ENCODE measurements at regions not wholly inside any gene's neighbourhood (a gene's known extent, or its start where the extent isn't known, plus 50 kb on each side); places are given as distances from the start of the nearest gene placed in this dataset.
"Not testable (repeated sequence)": the region's sequence is repeated elsewhere in the genome, so short reads cannot be mapped to it uniquely, and the experiment has no call there.

GRCh38 chr9:7636838-7637467 lies 162.6 kb downstream of the DMAC1 start:
- intact Hi-C loops (cut with DNase I), result no loop called here
- Histone ChIP-seq H3K27me3 (no peaks in the 10 kb centered on the region), H3K9me3 (no peaks in the 10 kb centered on the region), H3K4me3 (no peak overlapping the region), H3K27ac (no peak overlapping the region), H3K36me3 (no peaks in the 10 kb centered on the region), H3K4me1 (no peaks in the 10 kb centered on the region)
- no peak for DNase-seq
- ATAC-seq, result no peak
- TF ChIP-seq POLR2A (IDR thresholded peaks at IDR 0.05), result no peak
- TF ChIP-seq, protein P1, sequence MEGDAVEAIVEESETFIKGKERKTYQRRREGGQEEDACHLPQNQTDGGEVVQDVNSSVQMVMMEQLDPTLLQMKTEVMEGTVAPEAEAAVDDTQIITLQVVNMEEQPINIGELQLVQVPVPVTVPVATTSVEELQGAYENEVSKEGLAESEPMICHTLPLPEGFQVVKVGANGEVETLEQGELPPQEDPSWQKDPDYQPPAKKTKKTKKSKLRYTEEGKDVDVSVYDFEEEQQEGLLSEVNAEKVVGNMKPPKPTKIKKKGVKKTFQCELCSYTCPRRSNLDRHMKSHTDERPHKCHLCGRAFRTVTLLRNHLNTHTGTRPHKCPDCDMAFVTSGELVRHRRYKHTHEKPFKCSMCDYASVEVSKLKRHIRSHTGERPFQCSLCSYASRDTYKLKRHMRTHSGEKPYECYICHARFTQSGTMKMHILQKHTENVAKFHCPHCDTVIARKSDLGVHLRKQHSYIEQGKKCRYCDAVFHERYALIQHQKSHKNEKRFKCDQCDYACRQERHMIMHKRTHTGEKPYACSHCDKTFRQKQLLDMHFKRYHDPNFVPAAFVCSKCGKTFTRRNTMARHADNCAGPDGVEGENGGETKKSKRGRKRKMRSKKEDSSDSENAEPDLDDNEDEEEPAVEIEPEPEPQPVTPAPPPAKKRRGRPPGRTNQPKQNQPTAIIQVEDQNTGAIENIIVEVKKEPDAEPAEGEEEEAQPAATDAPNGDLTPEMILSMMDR (IDR thresholded peaks at IDR 0.05), result no peak
- WGBS (ENCODE audit: insufficient coverage, low coverage, low lambda C conversion rate, missing lambda C conversion rate), result 58% methylated on average over 3 of the region's 3 CpGs

GRCh38 chr9:7636309-7636708 lies 163.3 kb downstream of the DMAC1 start:
- no peak for ATAC-seq
- 63% methylated on average over 2 of the region's 2 CpGs for WGBS (ENCODE audit: insufficient coverage, low coverage, low lambda C conversion rate, missing lambda C conversion rate)
- no peaks in the 10 kb centered on the region for H3K27me3 ChIP-seq

DNA sequence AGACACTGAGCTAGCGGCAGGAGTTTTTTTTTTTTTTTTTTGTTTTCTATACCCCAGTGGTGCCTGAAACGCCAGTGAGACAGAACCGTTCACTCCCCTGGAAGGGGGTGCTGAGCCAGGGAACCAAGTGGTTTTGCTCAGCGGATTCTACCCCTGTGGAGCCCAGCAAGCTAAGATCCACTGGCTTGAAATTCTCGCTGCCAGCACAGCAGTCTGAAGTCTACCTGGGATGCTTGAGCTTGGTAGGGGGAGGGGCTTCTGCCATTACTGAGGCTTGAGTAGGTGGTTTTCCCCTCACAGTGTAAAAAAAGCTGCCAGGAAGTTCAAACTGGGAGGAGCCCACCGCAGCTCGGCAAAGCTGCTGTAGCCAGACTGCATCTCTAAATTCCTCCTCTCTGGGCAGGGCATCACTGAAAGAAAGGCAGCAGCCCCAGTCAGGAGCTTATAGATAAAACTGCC lies 173.0 kb downstream of the DMAC1 start:
- H3K4me3 ChIP-seq; intact Hi-C loops (cut with DNase I): not testable (repeated sequence)
- WGBS (ENCODE audit: insufficient coverage, low coverage, low lambda C conversion rate, missing lambda C conversion rate), result 10% methylated on average over 6 of the region's 7 CpGs

More at GRCh38 chr9:7636309-7636708, 163.3 kb downstream of the DMAC1 start:
- Histone ChIP-seq H3K4me3 (no peak overlapping the region), H3K9me3 (no peaks in the 10 kb centered on the region), H3K4me1 (no peaks in the 10 kb centered on the region), H3K36me3 (no peaks in the 10 kb centered on the region), H3K27ac (no peak overlapping the region)
- intact Hi-C loops (cut with DNase I), result no loop called here
- no peak for DNase-seq
- TF ChIP-seq POLR2A (IDR thresholded peaks at IDR 0.05), result no peak
- TF ChIP-seq, protein P1 (IDR thresholded peaks at IDR 0.05), result no peak

GRCh38 chr9:7622481-7622880 lies 177.1 kb downstream of the DMAC1 start:
- ATAC-seq (no peak), DNase-seq (no peak)
- Histone ChIP-seq H3K4me3 (no peak overlapping the region), H3K27ac (no peak overlapping the region), H3K4me1 (no peaks in the 10 kb centered on the region), H3K27me3 (no peaks in the 10 kb centered on the region), H3K36me3 (no peaks in the 10 kb centered on the region), H3K9me3 (no peaks in the 10 kb centered on the region)
- intact Hi-C loops (cut with DNase I), result no loop called here
- no peak for TF ChIP-seq POLR2A (IDR thresholded peaks at IDR 0.05)
- TF ChIP-seq, protein P1 (IDR thresholded peaks at IDR 0.05), result no peak
- 37% methylated on average over 2 of the region's 2 CpGs for WGBS (ENCODE audit: insufficient coverage, low coverage, low lambda C conversion rate, missing lambda C conversion rate)

More for the DNA sequence above, 173.0 kb downstream of the DMAC1 start:
- not testable (repeated sequence) for H3K9me3 ChIP-seq, DNase-seq, ATAC-seq, H3K4me1 ChIP-seq, H3K36me3 ChIP-seq, H3K27ac ChIP-seq, H3K27me3 ChIP-seq

- Histone ChIP-seq H3K27me3 (no peaks in the 10 kb centered on the region), H3K27ac (no peak overlapping the region), H3K36me3 (no peaks in the 10 kb centered on the region), H3K4me1 (no peaks in the 10 kb centered on the region), H3K9me3 (no peaks in the 10 kb centered on the region), H3K4me3 (no peak overlapping the region)
- intact Hi-C loops (cut with DNase I), result no loop called here
- TF ChIP-seq POLR2A (IDR thresholded peaks at IDR 0.05), result no peak
- TF ChIP-seq, protein P1 (IDR thresholded peaks at IDR 0.05), result no peak
- 70% methylated on average over 1 of the region's 1 CpG for WGBS (ENCODE audit: insufficient coverage, low coverage, low lambda C conversion rate, missing lambda C conversion rate)
- ATAC-seq, result no peak
- DNase-seq, result no peak
Measured at GRCh38 chr9:7615344-7615743, 184.2 kb downstream of the DMAC1 start.

Data from right lobe of liver (tissue), 6 donors.